SK-N-SH (cell line): ENCODE measurements at regions not wholly inside any gene's neighbourhood (a gene's known extent, or its start where the extent isn't known, plus 50 kb on each side); places are given as distances from the start of the nearest gene placed in this dataset.

Experiments
- CTCF ChIA-PET: fragments of 300-600, 350-600 bp; formaldehyde crosslinking; extraction: SDS; loops from one replicate; lab custom pipeline; 2021; lab: Yijun Ruan, JAX
- POLR2A ChIA-PET: fragments of 350-600 bp; sonication (Branson Sonifier 250); formaldehyde crosslinking; extraction: SDS; loops from one replicate; lab custom pipeline; 2020; ENCODE audit warnings: antibody characterized with exemption, inconsistent platforms; lab: Yijun Ruan, JAX
- DNase-seq: peaks from one replicate; pipeline ENCODE4 v3.0.0; 2012
- H2AFZ ChIP-seq: fragments of 200-600 bp; sonication (generic); 2 replicates; pipeline ENCODE4 v1.8.1; 2016; ENCODE audit warnings: antibody characterized with exemption, mild to moderate bottlenecking, low read depth
- H3F3A ChIP-seq: fragments of 200-600 bp; sonication (generic); replicated peaks from 2 replicates; pipeline ENCODE3; 2016; ENCODE audit warnings: antibody characterized with exemption, mild to moderate bottlenecking; ENCODE audit not compliant: insufficient read depth
- H3K27ac ChIP-seq, 2 experiments: fragments of 200-500 bp in 1 of 2; fragments of 200-600 bp in 1 of 2; sonication (Bioruptor generic) in 1 of 2; sonication (generic), shearing (Covaris generic) in 1 of 2; 2 replicates each; pipeline versions ENCODE4 v1.5.1 to v1.6.1; 2014 to 2016; ENCODE audit warnings: low read depth in 2 of 2, inconsistent platforms in 1 of 2, low read length in 1 of 2, mild to moderate bottlenecking in 1 of 2, mixed read lengths in 1 of 2
- H3K27me3 ChIP-seq: fragments of 200-600 bp; sonication (generic), shearing (Covaris generic); 2 replicates; pipeline ENCODE4 v1.6.1; 2016; ENCODE audit warnings: mixed run types; ENCODE audit not compliant: insufficient read depth
- H3K36me3 ChIP-seq, 2 experiments: fragments of 200-500 bp in 1 of 2; fragments of 200-600 bp in 1 of 2; sonication (Bioruptor generic) in 1 of 2; sonication (generic) in 1 of 2; replicated peaks in 1 of 2; 2 replicates each; pipeline versions ENCODE3 to v1.5.1; 2014 to 2016; ENCODE audit warnings: low read length in 1 of 2, mild to moderate bottlenecking in 1 of 2; ENCODE audit not compliant: insufficient read depth in 2 of 2, control insufficient read depth in 1 of 2
- H3K4me1 ChIP-seq, 2 experiments: fragments of 200-500 bp in 1 of 2; fragments of 200-600 bp in 1 of 2; sonication (Bioruptor generic) in 1 of 2; sonication (generic), shearing (Covaris generic) in 1 of 2; 2 replicates each; pipeline versions ENCODE4 v1.5.1 to v1.6.1; 2014 to 2016; ENCODE audit warnings: low read depth in 1 of 2, low read length in 1 of 2, mixed run types in 1 of 2; ENCODE audit not compliant: insufficient read depth in 2 of 2, control insufficient read depth in 1 of 2
- H3K4me2 ChIP-seq: fragments of 200-600 bp; sonication (generic), shearing (Covaris generic); 2 replicates; pipeline ENCODE4 v1.6.1; 2017; ENCODE audit warnings: mixed run types
- H3K4me3 ChIP-seq, 2 experiments: fragments of 200-500 bp in 1 of 2; fragments of 200-600 bp in 1 of 2; sonication (Bioruptor generic) in 1 of 2; sonication (generic), shearing (Covaris generic) in 1 of 2; 2 replicates each; pipeline versions ENCODE4 v1.5.1 to v1.8.1; 2014 to 2016; ENCODE audit warnings: low read depth in 2 of 2, inconsistent platforms in 1 of 2, low read length in 1 of 2, mild to moderate bottlenecking in 1 of 2, mixed read lengths in 1 of 2, moderate library complexity in 1 of 2
- H3K79me2 ChIP-seq: fragments of 200-600 bp; sonication (generic); 2 replicates; pipeline ENCODE4 v1.8.1; 2017; ENCODE audit warnings: mild to moderate bottlenecking; ENCODE audit not compliant: insufficient read depth
- H3K9ac ChIP-seq: fragments of 200-600 bp; sonication (generic); 2 replicates; pipeline ENCODE4 v1.6.1; 2017; ENCODE audit warnings: mixed run types
- H3K9me2 ChIP-seq: fragments of 200-600 bp; sonication (generic); 2 replicates; pipeline ENCODE4 v1.6.1; 2017; ENCODE audit warnings: mixed run types
- H3K9me3 ChIP-seq: fragments of 200-600 bp; sonication (generic); 2 replicates; pipeline ENCODE4 v1.6.1; 2017; ENCODE audit warnings: mixed run types, mild to moderate bottlenecking, moderate library complexity
- H4K20me1 ChIP-seq: fragments of 200-600 bp; sonication (generic); 2 replicates; pipeline ENCODE4 v1.6.1; 2017; ENCODE audit warnings: mild to moderate bottlenecking, mixed run types; ENCODE audit not compliant: insufficient read depth
- CHD2 ChIP-seq: fragments of 150-350 bp; IDR thresholded peaks from 2 replicates; pipeline ENCODE4 v1.6.1; 2018; ENCODE audit warnings: low read length; ENCODE audit not compliant: partially characterized antibody
- EP300 ChIP-seq, 2 experiments: IDR thresholded peaks; 2 replicates each; pipeline versions ENCODE4 v1.4.0 to v1.6.1; 2012; ENCODE audit warnings: borderline replicate concordance in 1 of 2, low read depth in 1 of 2, low read length in 1 of 2
- FOXJ3 ChIP-seq: sonication (generic); formaldehyde crosslinking; IDR thresholded peaks from 2 replicates; pipeline ENCODE4 v1.5.1; 2020; ENCODE audit warnings: mild to moderate bottlenecking, missing genetic modification reagents
- JUND ChIP-seq: IDR thresholded peaks from 2 replicates; pipeline ENCODE4 v1.4.0; 2012
- MXI1 ChIP-seq: IDR thresholded peaks from 2 replicates; pipeline ENCODE4 v1.6.1; 2012; ENCODE audit warnings: mild to moderate bottlenecking, low read depth, low read length, improper control_type of control experiment
- NRF1 ChIP-seq: IDR thresholded peaks from 2 replicates; pipeline ENCODE4 v1.6.1; 2012; ENCODE audit warnings: low read depth, mild to moderate bottlenecking, low read length
- RCOR1 ChIP-seq: fragments of 150-350 bp; IDR thresholded peaks from 2 replicates; pipeline ENCODE4 v1.6.1; 2017; ENCODE audit warnings: antibody characterized with exemption, low read length
- RXRA ChIP-seq: IDR thresholded peaks from 2 replicates; pipeline ENCODE4 v1.4.0; 2012; ENCODE audit warnings: low read depth, mild to moderate bottlenecking, borderline replicate concordance
- SIN3A ChIP-seq: IDR thresholded peaks from 2 replicates; pipeline ENCODE4 v1.6.1; 2012; ENCODE audit warnings: low read depth, mild to moderate bottlenecking, low read length, moderate library complexity, borderline replicate concordance
- TEAD4 ChIP-seq: IDR thresholded peaks from 2 replicates; pipeline ENCODE4 v1.4.0; 2012; ENCODE audit warnings: mild to moderate bottlenecking, borderline replicate concordance; ENCODE audit not compliant: insufficient read depth
- YY1 ChIP-seq: IDR thresholded peaks from 2 replicates; pipeline ENCODE4 v1.4.0; 2012; ENCODE audit warnings: low read depth, mild to moderate bottlenecking
- WGBS: methylation state at CpG from one replicate; pipeline ENCODE4 v1.1.6; 2017; ENCODE audit warnings: low lambda C conversion rate; 5-methylcytosine and 5-hydroxymethylcytosine counted together
- TF ChIP-seq, protein P1 (sequence below): IDR thresholded peaks from 2 replicates; pipeline ENCODE4; 2012
- TF ChIP-seq, protein P2 (sequence below): fragments of 150-350 bp; IDR thresholded peaks from 2 replicates; pipeline ENCODE4 v1.6.1; 2017; ENCODE audit warnings: antibody characterized with exemption, low read length, low read depth, borderline replicate concordance
- TF ChIP-seq, protein P3 (sequence below): IDR thresholded peaks from 2 replicates; pipeline ENCODE4 v1.6.1; 2012; ENCODE audit warnings: mild to moderate bottlenecking, low read depth, low read length, moderate library complexity
- TF ChIP-seq, protein P4 (sequence below): IDR thresholded peaks from 2 replicates; pipeline ENCODE4 v1.4.0; 2012; ENCODE audit warnings: low read depth
- TF ChIP-seq, protein P5 (sequence below): IDR thresholded peaks from 2 replicates; pipeline ENCODE4 v1.4.0; 2012; ENCODE audit warnings: low read depth, borderline replicate concordance

DNA sequence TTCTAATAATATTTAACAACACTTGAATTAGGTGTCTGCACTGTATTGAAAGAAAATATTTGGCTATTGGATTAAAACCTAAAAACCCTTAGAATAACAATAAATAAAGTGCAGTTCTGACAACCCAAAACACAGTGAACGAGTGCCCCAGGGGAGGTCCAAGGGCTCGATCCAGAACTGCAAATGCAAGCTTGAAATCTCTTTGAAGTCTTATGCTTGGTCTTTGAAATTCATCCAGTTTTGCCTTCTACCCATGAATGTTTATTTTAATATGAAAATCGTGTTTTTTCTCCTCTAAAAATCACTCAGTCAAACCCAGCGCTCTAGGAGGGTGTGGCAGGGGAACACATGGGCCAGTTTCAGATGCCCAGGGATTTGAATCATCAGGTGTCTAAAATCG lies 119.5 kb downstream of the MTPAP start:
- no peak overlapping the region for H3K9ac ChIP-seq
- DNase-seq, result no peak
- H3K4me1 ChIP-seq, result peaks cover 0 to 11% of the 10 kb centered on the region in 2 experiments; a peak in 1 of 4 replicates
- H3K27ac ChIP-seq, result no peak overlapping the region
- no peaks in the 10 kb centered on the region for H3K27me3 ChIP-seq
- no peak overlapping the region for H3K4me3 ChIP-seq
- ChIA-PET POLR2A (no interaction called here), CTCF (interaction anchor here (3.0 kb wide), 1 partner anchor 231 kb away, joined by 7 read pairs; no protein-coding TSS in a partner anchor)
- H3F3A ChIP-seq, result no peaks in the 10 kb centered on the region
- H2AFZ ChIP-seq, result no peak overlapping the region
- no peaks in the 10 kb centered on the region for H3K79me2 ChIP-seq
- TF ChIP-seq YY1 (no peak), TEAD4 (no peak), CHD2 (no peak), RXRA (no peak), MXI1 (no peak), SIN3A (no peak), NRF1 (no peak), EP300 (IDR thresholded peaks at IDR 0.05; ENCODE audit: borderline replicate concordance in 1 of 2, low read depth in 1 of 2, low read length in 1 of 2) (no peak), FOXJ3 (CRISPR knock-in tag) (no peak), JUND (no peak), RCOR1 (no peak)
- TF ChIP-seq, protein P1, sequence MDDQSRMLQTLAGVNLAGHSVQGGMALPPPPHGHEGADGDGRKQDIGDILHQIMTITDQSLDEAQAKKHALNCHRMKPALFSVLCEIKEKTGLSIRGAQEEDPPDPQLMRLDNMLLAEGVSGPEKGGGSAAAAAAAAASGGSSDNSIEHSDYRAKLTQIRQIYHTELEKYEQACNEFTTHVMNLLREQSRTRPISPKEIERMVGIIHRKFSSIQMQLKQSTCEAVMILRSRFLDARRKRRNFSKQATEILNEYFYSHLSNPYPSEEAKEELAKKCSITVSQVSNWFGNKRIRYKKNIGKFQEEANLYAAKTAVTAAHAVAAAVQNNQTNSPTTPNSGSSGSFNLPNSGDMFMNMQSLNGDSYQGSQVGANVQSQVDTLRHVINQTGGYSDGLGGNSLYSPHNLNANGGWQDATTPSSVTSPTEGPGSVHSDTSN, result no peak
- TF ChIP-seq, protein P2, sequence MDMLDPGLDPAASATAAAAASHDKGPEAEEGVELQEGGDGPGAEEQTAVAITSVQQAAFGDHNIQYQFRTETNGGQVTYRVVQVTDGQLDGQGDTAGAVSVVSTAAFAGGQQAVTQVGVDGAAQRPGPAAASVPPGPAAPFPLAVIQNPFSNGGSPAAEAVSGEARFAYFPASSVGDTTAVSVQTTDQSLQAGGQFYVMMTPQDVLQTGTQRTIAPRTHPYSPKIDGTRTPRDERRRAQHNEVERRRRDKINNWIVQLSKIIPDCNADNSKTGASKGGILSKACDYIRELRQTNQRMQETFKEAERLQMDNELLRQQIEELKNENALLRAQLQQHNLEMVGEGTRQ, result no peak
- TF ChIP-seq, protein P3, sequence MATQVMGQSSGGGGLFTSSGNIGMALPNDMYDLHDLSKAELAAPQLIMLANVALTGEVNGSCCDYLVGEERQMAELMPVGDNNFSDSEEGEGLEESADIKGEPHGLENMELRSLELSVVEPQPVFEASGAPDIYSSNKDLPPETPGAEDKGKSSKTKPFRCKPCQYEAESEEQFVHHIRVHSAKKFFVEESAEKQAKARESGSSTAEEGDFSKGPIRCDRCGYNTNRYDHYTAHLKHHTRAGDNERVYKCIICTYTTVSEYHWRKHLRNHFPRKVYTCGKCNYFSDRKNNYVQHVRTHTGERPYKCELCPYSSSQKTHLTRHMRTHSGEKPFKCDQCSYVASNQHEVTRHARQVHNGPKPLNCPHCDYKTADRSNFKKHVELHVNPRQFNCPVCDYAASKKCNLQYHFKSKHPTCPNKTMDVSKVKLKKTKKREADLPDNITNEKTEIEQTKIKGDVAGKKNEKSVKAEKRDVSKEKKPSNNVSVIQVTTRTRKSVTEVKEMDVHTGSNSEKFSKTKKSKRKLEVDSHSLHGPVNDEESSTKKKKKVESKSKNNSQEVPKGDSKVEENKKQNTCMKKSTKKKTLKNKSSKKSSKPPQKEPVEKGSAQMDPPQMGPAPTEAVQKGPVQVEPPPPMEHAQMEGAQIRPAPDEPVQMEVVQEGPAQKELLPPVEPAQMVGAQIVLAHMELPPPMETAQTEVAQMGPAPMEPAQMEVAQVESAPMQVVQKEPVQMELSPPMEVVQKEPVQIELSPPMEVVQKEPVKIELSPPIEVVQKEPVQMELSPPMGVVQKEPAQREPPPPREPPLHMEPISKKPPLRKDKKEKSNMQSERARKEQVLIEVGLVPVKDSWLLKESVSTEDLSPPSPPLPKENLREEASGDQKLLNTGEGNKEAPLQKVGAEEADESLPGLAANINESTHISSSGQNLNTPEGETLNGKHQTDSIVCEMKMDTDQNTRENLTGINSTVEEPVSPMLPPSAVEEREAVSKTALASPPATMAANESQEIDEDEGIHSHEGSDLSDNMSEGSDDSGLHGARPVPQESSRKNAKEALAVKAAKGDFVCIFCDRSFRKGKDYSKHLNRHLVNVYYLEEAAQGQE, result no peak
- TF ChIP-seq, protein P4, sequence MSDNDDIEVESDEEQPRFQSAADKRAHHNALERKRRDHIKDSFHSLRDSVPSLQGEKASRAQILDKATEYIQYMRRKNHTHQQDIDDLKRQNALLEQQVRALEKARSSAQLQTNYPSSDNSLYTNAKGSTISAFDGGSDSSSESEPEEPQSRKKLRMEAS, result no peak
- TF ChIP-seq, protein P5, sequence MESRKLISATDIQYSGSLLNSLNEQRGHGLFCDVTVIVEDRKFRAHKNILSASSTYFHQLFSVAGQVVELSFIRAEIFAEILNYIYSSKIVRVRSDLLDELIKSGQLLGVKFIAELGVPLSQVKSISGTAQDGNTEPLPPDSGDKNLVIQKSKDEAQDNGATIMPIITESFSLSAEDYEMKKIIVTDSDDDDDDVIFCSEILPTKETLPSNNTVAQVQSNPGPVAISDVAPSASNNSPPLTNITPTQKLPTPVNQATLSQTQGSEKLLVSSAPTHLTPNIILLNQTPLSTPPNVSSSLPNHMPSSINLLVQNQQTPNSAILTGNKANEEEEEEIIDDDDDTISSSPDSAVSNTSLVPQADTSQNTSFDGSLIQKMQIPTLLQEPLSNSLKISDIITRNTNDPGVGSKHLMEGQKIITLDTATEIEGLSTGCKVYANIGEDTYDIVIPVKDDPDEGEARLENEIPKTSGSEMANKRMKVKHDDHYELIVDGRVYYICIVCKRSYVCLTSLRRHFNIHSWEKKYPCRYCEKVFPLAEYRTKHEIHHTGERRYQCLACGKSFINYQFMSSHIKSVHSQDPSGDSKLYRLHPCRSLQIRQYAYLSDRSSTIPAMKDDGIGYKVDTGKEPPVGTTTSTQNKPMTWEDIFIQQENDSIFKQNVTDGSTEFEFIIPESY, result no peak
- no peaks in the 10 kb centered on the region for H3K9me2 ChIP-seq
- H3K9me3 ChIP-seq, result no peaks in the 10 kb centered on the region
- H3K4me2 ChIP-seq, result no peak overlapping the region
- 70% methylated on average over 5 of the region's 5 CpGs for WGBS
- H4K20me1 ChIP-seq, result no peaks in the 10 kb centered on the region
- H3K36me3 ChIP-seq, result no peaks in the 10 kb centered on the region
